Natural killer cell (primary cell): ENCODE measurements at regions not wholly inside any gene's neighbourhood (a gene's known extent, or its start where the extent isn't known, plus 50 kb on each side); places are given as distances from the start of the nearest gene placed in this dataset.

Experiments
- ATAC-seq, 3 donors: fragments of 150-1000 bp in 2 of 3; fragments of 200-7000 bp in 1 of 3; cut with Tn5 transposase; 1 replicate in 1 of 3; 2 replicates in 2 of 3; pipeline ENCODE4 v1.10.0; 2021; ENCODE audit warnings: mild to moderate bottlenecking in 2 of 3, moderate library complexity in 2 of 3
- DNase-seq, 2 donors: peaks; one replicate each; pipeline versions ENCODE4 v3.0.0 to v3.0.0-alpha.2; 2013 to 2021; ENCODE audit warnings: mixed read lengths in 1 of 2
- H3K27ac ChIP-seq: one replicate; pipeline ENCODE4 v1.5.1; 2013; ENCODE audit warnings: mild to moderate bottlenecking, low read length
- H3K27me3 ChIP-seq: one replicate; pipeline ENCODE4 v1.6.1; 2013; ENCODE audit warnings: low read length; ENCODE audit not compliant: control insufficient read depth, insufficient read depth
- H3K36me3 ChIP-seq: one replicate; pipeline ENCODE4 v1.6.1; 2013; ENCODE audit warnings: low read length; ENCODE audit not compliant: control insufficient read depth, insufficient read depth
- H3K4me1 ChIP-seq: one replicate; pipeline ENCODE4 v1.6.1; 2013; ENCODE audit warnings: low read length; ENCODE audit not compliant: control insufficient read depth, insufficient read depth
- H3K4me3 ChIP-seq: one replicate; pipeline ENCODE4 v1.5.1; 2013; ENCODE audit warnings: low read length
- H3K9me3 ChIP-seq: one replicate; pipeline ENCODE4 v1.6.1; 2013; ENCODE audit warnings: low read length; ENCODE audit not compliant: control insufficient read depth, insufficient read depth
- H3K27ac Mint-ChIP-seq, 2 donors: one replicate each; pipeline ENCODE4 v1.8.0; 2022; ENCODE audit warnings: mild to moderate bottlenecking in 2 of 2, mixed read lengths in 2 of 2, moderate library complexity in 1 of 2
- H3K27me3 Mint-ChIP-seq, 2 donors: one replicate each; pipeline ENCODE4 v1.8.0; 2022; ENCODE audit warnings: low read depth in 2 of 2, mixed read lengths in 2 of 2
- H3K36me3 Mint-ChIP-seq: one replicate; pipeline ENCODE4 v1.8.0; 2022; ENCODE audit warnings: mixed read lengths
- H3K4me1 Mint-ChIP-seq, 2 donors: one replicate each; pipeline ENCODE4 v1.8.0; 2022; ENCODE audit warnings: mixed read lengths in 2 of 2
- H3K4me3 Mint-ChIP-seq: one replicate; pipeline ENCODE4 v1.8.0; 2022; ENCODE audit warnings: mild to moderate bottlenecking, moderate library complexity, mixed read lengths
- H3K9me3 Mint-ChIP-seq, 2 donors: one replicate each; pipeline ENCODE4 v1.8.0; 2022; ENCODE audit warnings: mixed read lengths in 2 of 2
- CTCF ChIP-seq: fragments of 200-600 bp; IDR thresholded peaks from one replicate; pipeline ENCODE4 v1.8.0; 2022; ENCODE audit warnings: antibody characterized with exemption
- WGBS: methylation state at CpG from one replicate; pipeline ENCODE4 v1.1.7; 2013; ENCODE audit warnings: missing lambda C conversion rate; ENCODE audit not compliant: insufficient coverage; 5-methylcytosine and 5-hydroxymethylcytosine counted together
- intact Hi-C: fragments of 100-400 bp; cut with micrococcal nuclease; formaldehyde crosslinking; loops from one replicate; pipeline ENCODE4 v1.14.2; 2022

- no peak for ATAC-seq
- Mint-ChIP-seq H3K36me3 (no peaks in the 10 kb centered on the region), H3K4me1 (no peaks in the 10 kb centered on the region), H3K27ac (no peak overlapping the region), H3K9me3 (peaks cover 0 to 3% of the 10 kb centered on the region in 2 donors), H3K4me3 (no peak overlapping the region), H3K27me3 (peaks cover 0 to 2% of the 10 kb centered on the region in 2 donors)
- no peak for TF ChIP-seq CTCF
- Histone ChIP-seq H3K4me1 (no peaks in the 10 kb centered on the region), H3K27ac (no peak overlapping the region), H3K9me3 (no peaks in the 10 kb centered on the region), H3K27me3 (no peaks in the 10 kb centered on the region), H3K36me3 (no peaks in the 10 kb centered on the region), H3K4me3 (no peak overlapping the region)
- intact Hi-C loops = no loop called here
- WGBS = 61% methylated on average over 2 of the region's 2 CpGs
- no peak for DNase-seq
Observed at GRCh38 chr7:42431873-42432272, 194.9 kb upstream of the GLI3 start.

- Histone ChIP-seq H3K4me1 (no peaks in the 10 kb centered on the region), H3K9me3 (no peaks in the 10 kb centered on the region), H3K36me3 (no peaks in the 10 kb centered on the region), H3K27ac (no peak overlapping the region), H3K4me3 (no peak overlapping the region), H3K27me3 (no peaks in the 10 kb centered on the region)
- Mint-ChIP-seq H3K36me3 (no peaks in the 10 kb centered on the region), H3K4me3 (no peak overlapping the region), H3K27me3 (peaks cover 0 to 2% of the 10 kb centered on the region in 2 donors), H3K9me3 (no peaks in the 10 kb centered on the region), H3K27ac (no peak overlapping the region), H3K4me1 (no peaks in the 10 kb centered on the region)
- ATAC-seq (no peak), DNase-seq (no peak)
- no peak for TF ChIP-seq CTCF
- WGBS = 79% methylated on average over 3 of the region's 4 CpGs
- intact Hi-C loops = no loop called here
Observed at GRCh38 chr7:42429339-42429738, 192.3 kb upstream of the GLI3 start.

GRCh38 chr7:42426163-42426562 is 189.2 kb upstream of the GLI3 start:
- H3K27ac ChIP-seq = no peak overlapping the region
- Mint-ChIP-seq H3K27me3 (peaks cover 0 to 10% of the 10 kb centered on the region in 2 donors), H3K9me3 (no peaks in the 10 kb centered on the region), H3K4me1 (no peaks in the 10 kb centered on the region), H3K36me3 (no peaks in the 10 kb centered on the region), H3K4me3 (no peak overlapping the region), H3K27ac (no peak overlapping the region)
- H3K9me3 ChIP-seq = no peaks in the 10 kb centered on the region
- no peak for TF ChIP-seq CTCF
- no peak overlapping the region for H3K4me3 ChIP-seq
- no peaks in the 10 kb centered on the region for H3K27me3 ChIP-seq
- intact Hi-C loops = no loop called here
- 100% methylated on average over 1 of the region's 4 CpGs for WGBS
- ATAC-seq (no peak), DNase-seq (no peak)
- H3K4me1 ChIP-seq = no peaks in the 10 kb centered on the region
- no peaks in the 10 kb centered on the region for H3K36me3 ChIP-seq

GRCh38 chr7:42414941-42415505 is 178.0 kb upstream of the GLI3 start:
- Mint-ChIP-seq H3K27ac (no peak overlapping the region), H3K36me3 (no peaks in the 10 kb centered on the region), H3K27me3 (no peaks in the 10 kb centered on the region), H3K9me3 (no peaks in the 10 kb centered on the region), H3K4me3 (no peak overlapping the region), H3K4me1 (no peaks in the 10 kb centered on the region)
- intact Hi-C loops = no loop called here
- WGBS = 91% methylated on average over 3 of the region's 4 CpGs
- Histone ChIP-seq H3K36me3 (no peaks in the 10 kb centered on the region), H3K9me3 (no peaks in the 10 kb centered on the region), H3K27me3 (no peaks in the 10 kb centered on the region), H3K27ac (no peak overlapping the region), H3K4me3 (no peak overlapping the region), H3K4me1 (no peaks in the 10 kb centered on the region)
- ATAC-seq = no peak
- DNase-seq = no peak
- TF ChIP-seq CTCF = no peak
